ENCODE measurements at regions not wholly inside any gene's neighbourhood (a gene's known extent, or its start where the extent isn't known, plus 50 kb on each side); places are given as distances from the start of the nearest gene placed in this dataset.
"Not testable (repeated sequence)": the region's sequence is repeated elsewhere in the genome, so short reads cannot be mapped to it uniquely, and the experiment has no call there.

GRCh38 chr14:49114161-49114893 is 471.9 kb downstream of the RPS29 start:
- no peak for DNase-seq (ENCODE audit: extremely low read depth, low read depth)
- H3K4me3 ChIP-seq (replicated peaks; ENCODE audit: low read depth, low read length) = no peak overlapping the region
- TF ChIP-seq, protein P1, sequence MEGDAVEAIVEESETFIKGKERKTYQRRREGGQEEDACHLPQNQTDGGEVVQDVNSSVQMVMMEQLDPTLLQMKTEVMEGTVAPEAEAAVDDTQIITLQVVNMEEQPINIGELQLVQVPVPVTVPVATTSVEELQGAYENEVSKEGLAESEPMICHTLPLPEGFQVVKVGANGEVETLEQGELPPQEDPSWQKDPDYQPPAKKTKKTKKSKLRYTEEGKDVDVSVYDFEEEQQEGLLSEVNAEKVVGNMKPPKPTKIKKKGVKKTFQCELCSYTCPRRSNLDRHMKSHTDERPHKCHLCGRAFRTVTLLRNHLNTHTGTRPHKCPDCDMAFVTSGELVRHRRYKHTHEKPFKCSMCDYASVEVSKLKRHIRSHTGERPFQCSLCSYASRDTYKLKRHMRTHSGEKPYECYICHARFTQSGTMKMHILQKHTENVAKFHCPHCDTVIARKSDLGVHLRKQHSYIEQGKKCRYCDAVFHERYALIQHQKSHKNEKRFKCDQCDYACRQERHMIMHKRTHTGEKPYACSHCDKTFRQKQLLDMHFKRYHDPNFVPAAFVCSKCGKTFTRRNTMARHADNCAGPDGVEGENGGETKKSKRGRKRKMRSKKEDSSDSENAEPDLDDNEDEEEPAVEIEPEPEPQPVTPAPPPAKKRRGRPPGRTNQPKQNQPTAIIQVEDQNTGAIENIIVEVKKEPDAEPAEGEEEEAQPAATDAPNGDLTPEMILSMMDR (IDR thresholded peaks at IDR 0.05; ENCODE audit: low read depth, low read length, missing control alignments) = no peak

- no peak overlapping the region for H3K4me3 ChIP-seq (replicated peaks; ENCODE audit: low read depth, low read length)
- no peak for DNase-seq (ENCODE audit: extremely low read depth, low read depth)
- TF ChIP-seq, protein P1 (IDR thresholded peaks at IDR 0.05; ENCODE audit: low read depth, low read length, missing control alignments) = no peak
These were observed 479.2 kb downstream of the RPS29 start for GRCh38 chr14:49106741-49107667.

DNA sequence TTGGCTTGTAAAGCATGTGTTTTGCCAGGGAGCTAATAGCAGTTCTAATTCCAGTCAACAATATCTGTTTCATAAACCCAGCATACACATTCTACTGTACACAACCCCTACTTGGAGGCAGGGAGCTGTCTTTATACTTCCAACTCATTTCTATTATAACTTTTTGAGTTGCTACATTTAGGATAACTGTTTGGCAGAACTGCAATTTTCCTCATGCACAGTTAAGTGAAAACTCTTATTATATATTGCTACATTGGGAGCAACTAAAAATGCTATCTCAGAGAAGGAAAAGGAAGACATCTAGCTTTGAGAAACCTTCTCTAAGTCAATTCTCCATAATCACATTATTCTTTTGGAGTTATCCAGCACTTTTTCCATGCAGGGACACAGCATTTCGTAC is 480.2 kb downstream of the RPS29 start:
- TF ChIP-seq, protein P1 (IDR thresholded peaks at IDR 0.05; ENCODE audit: low read depth, low read length, missing control alignments) = no peak
- H3K4me3 ChIP-seq (replicated peaks; ENCODE audit: low read depth, low read length) = no peak overlapping the region
- no peak for DNase-seq (ENCODE audit: extremely low read depth, low read depth)

GRCh38 chr14:49105512-49105911 is 480.7 kb downstream of the RPS29 start:
- H3K4me3 ChIP-seq (replicated peaks; ENCODE audit: low read depth, low read length) = no peak overlapping the region
- TF ChIP-seq, protein P1 (IDR thresholded peaks at IDR 0.05; ENCODE audit: low read depth, low read length, missing control alignments) = no peak
- no peak for DNase-seq (ENCODE audit: extremely low read depth, low read depth)

DNA sequence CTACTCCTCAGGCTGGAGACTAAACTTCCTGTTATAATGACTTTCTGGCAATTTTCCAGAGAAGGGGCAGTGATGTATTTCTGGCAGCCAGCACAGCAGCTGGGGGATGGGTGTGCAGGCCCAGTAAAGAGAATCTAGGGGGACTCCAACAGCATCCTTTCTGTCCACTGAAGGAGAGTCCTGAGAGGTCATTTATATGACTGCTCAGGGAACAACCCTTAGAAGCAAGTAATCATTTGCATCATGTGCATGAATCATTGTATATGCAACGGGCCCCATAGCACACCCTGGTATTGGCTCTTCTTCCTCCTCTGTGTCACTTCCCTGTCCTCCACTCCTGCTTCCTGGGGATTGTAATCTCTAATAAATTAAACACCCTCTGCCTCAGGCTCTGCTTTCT is 493.8 kb downstream of the RPS29 start:
- no peak overlapping the region for H3K4me3 ChIP-seq (replicated peaks; ENCODE audit: low read depth, low read length)
- TF ChIP-seq, protein P1 (IDR thresholded peaks at IDR 0.05; ENCODE audit: low read depth, low read length, missing control alignments) = no peak
- DNase-seq (ENCODE audit: extremely low read depth, low read depth) = no peak

- no peak overlapping the region for H3K4me3 ChIP-seq (replicated peaks; ENCODE audit: low read depth, low read length)
- TF ChIP-seq, protein P1 (IDR thresholded peaks at IDR 0.05; ENCODE audit: low read depth, low read length, missing control alignments) = no peak
These were observed 497.1 kb downstream of the RPS29 start for GRCh38 chr14:49089107-49089506.

DNA sequence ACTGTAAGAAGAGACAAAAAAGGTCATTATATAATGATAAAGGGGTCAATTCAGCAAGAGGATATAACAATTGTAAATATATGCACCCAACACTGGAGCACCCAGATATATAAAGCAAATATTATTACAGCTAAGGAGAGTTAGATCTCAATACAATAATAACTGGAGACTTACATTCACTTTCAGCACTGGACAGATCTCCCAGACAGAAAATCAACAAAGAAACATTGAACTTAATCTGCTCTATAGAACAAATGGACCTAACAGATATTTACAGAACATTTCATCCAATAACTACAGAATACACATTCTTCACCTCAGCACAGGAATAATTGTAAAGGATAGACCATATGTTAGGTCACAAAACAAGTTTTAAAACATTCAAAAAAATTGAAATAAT is 512.9 kb downstream of the RPS29 start:
- not testable (repeated sequence) for DNase-seq (ENCODE audit: extremely low read depth, low read depth); H3K4me3 ChIP-seq (replicated peaks; ENCODE audit: low read depth, low read length)

More at GRCh38 chr14:49089107-49089506, 497.1 kb downstream of the RPS29 start:
- DNase-seq (ENCODE audit: extremely low read depth, low read depth) = no peak
